Mesenchymal stem cell (in vitro differentiated cells and primary cell): ENCODE measurements at regions not wholly inside any gene's neighbourhood (a gene's known extent, or its start where the extent isn't known, plus 50 kb on each side); places are given as distances from the start of the nearest gene placed in this dataset.

ENCODE experiments used
- DNase-seq: peaks from one replicate; pipeline ENCODE4 v3.0.0-alpha.2; 2013
- H2AFZ ChIP-seq: one replicate; pipeline ENCODE4 v1.6.1; 2013; ENCODE audit warnings: low read depth, mild to moderate bottlenecking, control low read depth, inconsistent platforms, low read length, moderate library complexity
- H2AK5ac ChIP-seq: 2 replicates; pipeline ENCODE4 v1.6.1; 2013; ENCODE audit warnings: low read length, moderate library complexity, mild to moderate bottlenecking, inconsistent platforms; ENCODE audit not compliant: severe bottlenecking
- H2BK120ac ChIP-seq: one replicate; pipeline ENCODE4 v1.6.1; 2013; ENCODE audit warnings: low read depth, mild to moderate bottlenecking, inconsistent platforms, low read length, moderate library complexity
- H2BK12ac ChIP-seq, 2 experiments: one replicate each; pipeline ENCODE4 v1.6.1; 2013; ENCODE audit warnings: inconsistent platforms in 2 of 2, low read length in 2 of 2, mild to moderate bottlenecking in 2 of 2, moderate library complexity in 2 of 2, control low read depth in 1 of 2
- H2BK15ac ChIP-seq: one replicate; pipeline ENCODE4 v1.6.1; 2013; ENCODE audit warnings: mild to moderate bottlenecking, low read depth, inconsistent platforms; ENCODE audit not compliant: poor library complexity, severe bottlenecking
- H2BK5ac ChIP-seq: 2 replicates; pipeline ENCODE4 v1.6.1; 2013; ENCODE audit warnings: low read depth, mild to moderate bottlenecking, low read length, control low read depth, inconsistent platforms; ENCODE audit not compliant: poor library complexity, severe bottlenecking
- H3K14ac ChIP-seq, 2 experiments: one replicate each; pipeline ENCODE4 v1.6.1; 2013; ENCODE audit warnings: inconsistent platforms in 2 of 2, low read length in 2 of 2, control low read depth in 1 of 2, mild to moderate bottlenecking in 1 of 2, moderate library complexity in 1 of 2
- H3K18ac ChIP-seq, 2 experiments: one replicate each; pipeline ENCODE4 v1.6.1; 2013; ENCODE audit warnings: inconsistent platforms in 2 of 2, low read length in 2 of 2, control low read depth in 1 of 2, low read depth in 1 of 2, mild to moderate bottlenecking in 1 of 2
- H3K23ac ChIP-seq, 2 experiments: one replicate each; pipeline ENCODE4 v1.6.1; 2013; ENCODE audit warnings: inconsistent platforms in 2 of 2, low read length in 2 of 2, mild to moderate bottlenecking in 2 of 2, moderate library complexity in 2 of 2, control low read depth in 1 of 2
- H3K27ac ChIP-seq: 2 replicates; pipeline ENCODE4 v1.5.1; 2013; ENCODE audit warnings: mild to moderate bottlenecking, moderate library complexity, low read length, control low read depth, inconsistent platforms; ENCODE audit not compliant: poor library complexity, severe bottlenecking
- H3K27me3 ChIP-seq, 2 experiments: 2 replicates each; pipeline versions ENCODE4 v1.6.1 to v1.7.0; 2013; ENCODE audit warnings: low read length in 2 of 2, mild to moderate bottlenecking in 2 of 2, moderate library complexity in 2 of 2, control low read depth in 1 of 2, inconsistent platforms in 1 of 2; ENCODE audit not compliant: control insufficient read depth in 1 of 2, insufficient read depth in 1 of 2
- H3K36me3 ChIP-seq, 2 experiments: 2 replicates each; pipeline versions ENCODE4 v1.6.1 to v1.7.0; 2013; ENCODE audit warnings: low read length in 2 of 2, control low read depth in 1 of 2, inconsistent platforms in 1 of 2, low read depth in 1 of 2, mild to moderate bottlenecking in 1 of 2; ENCODE audit not compliant: insufficient read depth in 2 of 2, control insufficient read depth in 1 of 2
- H3K4ac ChIP-seq, 2 experiments: one replicate each; pipeline ENCODE4 v1.6.1; 2013; ENCODE audit warnings: inconsistent platforms in 2 of 2, low read length in 2 of 2, mild to moderate bottlenecking in 2 of 2, moderate library complexity in 2 of 2, control low read depth in 1 of 2, low read depth in 1 of 2
- H3K4me1 ChIP-seq: 2 replicates; pipeline ENCODE4 v1.6.1; 2013; ENCODE audit warnings: low read depth, low read length, control low read depth; ENCODE audit not compliant: control insufficient read depth, insufficient read depth
- H3K4me2 ChIP-seq: 2 replicates; pipeline ENCODE4 v1.6.1; 2013; ENCODE audit warnings: low read length, mild to moderate bottlenecking, inconsistent platforms; ENCODE audit not compliant: poor library complexity, severe bottlenecking
- H3K4me3 ChIP-seq, 2 experiments: 2 replicates each; pipeline versions ENCODE4 v1.5.1 to v1.7.0; 2013; ENCODE audit warnings: low read length in 2 of 2, mild to moderate bottlenecking in 2 of 2, control low read depth in 1 of 2, low read depth in 1 of 2; ENCODE audit not compliant: insufficient read depth in 1 of 2
- H3K79me1 ChIP-seq: replicated peaks from 2 replicates; pipeline ENCODE4 v1.6.1; 2013; ENCODE audit warnings: mild to moderate bottlenecking, control low read depth, low read length, inconsistent platforms; ENCODE audit not compliant: poor library complexity, severe bottlenecking
- H3K9ac ChIP-seq: 2 replicates; pipeline ENCODE4 v1.7.0; 2013; ENCODE audit warnings: mild to moderate bottlenecking, low read length, moderate library complexity
- H3K9me3 ChIP-seq: 2 replicates; pipeline ENCODE4 v1.7.0; 2013; ENCODE audit warnings: mild to moderate bottlenecking, low read length; ENCODE audit not compliant: control insufficient read depth
- H4K8ac ChIP-seq: one replicate; pipeline ENCODE4 v1.6.1; 2013; ENCODE audit warnings: inconsistent platforms, mild to moderate bottlenecking, low read length, moderate library complexity
- H4K91ac ChIP-seq: one replicate; pipeline ENCODE4 v1.6.1; 2013; ENCODE audit warnings: mild to moderate bottlenecking, low read length, inconsistent platforms
- WGBS: methylation state at CpG from one replicate; pipeline ENCODE4 v1.1.7; 2013; ENCODE audit warnings: mixed read lengths; 5-methylcytosine and 5-hydroxymethylcytosine counted together

- 92% methylated on average over 5 of the region's 5 CpGs for WGBS
- no peak overlapping the region for H2BK120ac ChIP-seq
- H3K9me3 ChIP-seq, result peaks cover 5% of the 10 kb centered on the region
- no peak overlapping the region for H2BK5ac ChIP-seq
- H2AFZ ChIP-seq, result no peak overlapping the region
- H3K4me3 ChIP-seq, result no peak overlapping the region
- no peak overlapping the region for H3K18ac ChIP-seq
- no peak overlapping the region for H3K9ac ChIP-seq
- H3K36me3 ChIP-seq, result no peaks in the 10 kb centered on the region
- no peak overlapping the region for H4K8ac ChIP-seq
- no peak overlapping the region for H2AK5ac ChIP-seq
- H4K91ac ChIP-seq, result no peak overlapping the region
- H2BK15ac ChIP-seq, result no peak overlapping the region
- H3K4me1 ChIP-seq, result peaks cover 4% of the 10 kb centered on the region
- H3K79me1 ChIP-seq, result no peaks in the 10 kb centered on the region
- H3K27ac ChIP-seq, result no peak overlapping the region
- no peak for DNase-seq
- no peak overlapping the region for H3K4me2 ChIP-seq
- no peak overlapping the region for H3K14ac ChIP-seq
- no peak overlapping the region for H2BK12ac ChIP-seq
- no peaks in the 10 kb centered on the region for H3K27me3 ChIP-seq
- H3K4ac ChIP-seq, result no peak overlapping the region
- H3K23ac ChIP-seq, result no peak overlapping the region
Measured at GRCh38 chr6:90365002-90365401, 68.4 kb upstream of the BACH2 start.

GRCh38 chr6:90364286-90364685, 67.6 kb upstream of the BACH2 start:
- Histone ChIP-seq H3K36me3 (no peaks in the 10 kb centered on the region), H4K8ac (no peak overlapping the region), H3K4me2 (no peak overlapping the region), H3K9me3 (no peaks in the 10 kb centered on the region), H3K4me1 (peaks cover 2% of the 10 kb centered on the region), H3K4ac (no peak overlapping the region), H2BK12ac (peak overlapping the region in 1 of 2 experiments; percentile 16), H4K91ac (no peak overlapping the region), H3K4me3 (no peak overlapping the region), H2AFZ (no peak overlapping the region), H3K27me3 (no peaks in the 10 kb centered on the region), H2BK15ac (no peak overlapping the region), H3K14ac (no peak overlapping the region), H3K9ac (no peak overlapping the region), H2BK120ac (no peak overlapping the region), H2BK5ac (no peak overlapping the region), H2AK5ac (no peak overlapping the region), H3K18ac (no peak overlapping the region), H3K79me1 (no peaks in the 10 kb centered on the region), H3K27ac (no peak overlapping the region), H3K23ac (no peak overlapping the region)
- no peak for DNase-seq
- 95% methylated on average over 3 of the region's 5 CpGs for WGBS

- Histone ChIP-seq H3K4ac (no peak overlapping the region), H2AFZ (no peak overlapping the region), H3K9me3 (no peaks in the 10 kb centered on the region), H4K91ac (no peak overlapping the region), H3K18ac (no peak overlapping the region), H3K4me3 (peak overlapping the region in 1 of 2 experiments; percentile 8), H3K14ac (no peak overlapping the region), H4K8ac (no peak overlapping the region), H2BK15ac (no peak overlapping the region), H3K36me3 (no peaks in the 10 kb centered on the region), H2BK12ac (no peak overlapping the region), H3K4me2 (no peak overlapping the region), H3K9ac (peak overlapping the region; percentile 72), H2AK5ac (no peak overlapping the region), H3K27me3 (no peaks in the 10 kb centered on the region), H3K79me1 (no peaks in the 10 kb centered on the region), H3K27ac (no peak overlapping the region), H2BK5ac (no peak overlapping the region), H3K23ac (no peak overlapping the region), H2BK120ac (no peak overlapping the region), H3K4me1 (no peaks in the 10 kb centered on the region)
- 51% methylated on average over 3 of the region's 3 CpGs for WGBS
- no peak for DNase-seq
Measured at GRCh38 chr6:90362318-90362717, 65.7 kb upstream of the BACH2 start.

GRCh38 chr6:90361174-90361573, 64.5 kb upstream of the BACH2 start:
- Histone ChIP-seq H2BK15ac (no peak overlapping the region), H3K27ac (no peak overlapping the region)

More at GRCh38 chr6:90361174-90361573, 64.5 kb upstream of the BACH2 start:
- Histone ChIP-seq H3K4me1 (no peaks in the 10 kb centered on the region), H2BK120ac (no peak overlapping the region), H4K91ac (no peak overlapping the region), H3K4me3 (no peak overlapping the region), H3K4me2 (no peak overlapping the region), H2BK5ac (no peak overlapping the region), H3K79me1 (no peaks in the 10 kb centered on the region), H3K23ac (no peak overlapping the region), H3K18ac (no peak overlapping the region), H3K14ac (no peak overlapping the region), H3K4ac (no peak overlapping the region), H2BK12ac (no peak overlapping the region), H2AK5ac (no peak overlapping the region), H3K9ac (no peak overlapping the region), H2AFZ (no peak overlapping the region), H4K8ac (no peak overlapping the region), H3K36me3 (no peaks in the 10 kb centered on the region), H3K27me3 (no peaks in the 10 kb centered on the region), H3K9me3 (no peaks in the 10 kb centered on the region)
- DNase-seq, result no peak
- 83% methylated on average over 2 of the region's 4 CpGs for WGBS
